OCI-M1 (cell line): ENCODE measurements at regions not wholly inside any gene's neighbourhood (a gene's known extent, or its start where the extent isn't known, plus 50 kb on each side); places are given as distances from the start of the nearest gene placed in this dataset.
A peak's percentile ranks its signal among the peaks of the same experiment; 100 is the strongest.
"Not testable (repeated sequence)": the region's sequence is repeated elsewhere in the genome, so short reads cannot be mapped to it uniquely, and the experiment has no call there.

Source experiments
- DNase-seq: peaks from one replicate; lab custom pipeline; 2025; lab: John Stamatoyannopoulos, UW

DNA sequence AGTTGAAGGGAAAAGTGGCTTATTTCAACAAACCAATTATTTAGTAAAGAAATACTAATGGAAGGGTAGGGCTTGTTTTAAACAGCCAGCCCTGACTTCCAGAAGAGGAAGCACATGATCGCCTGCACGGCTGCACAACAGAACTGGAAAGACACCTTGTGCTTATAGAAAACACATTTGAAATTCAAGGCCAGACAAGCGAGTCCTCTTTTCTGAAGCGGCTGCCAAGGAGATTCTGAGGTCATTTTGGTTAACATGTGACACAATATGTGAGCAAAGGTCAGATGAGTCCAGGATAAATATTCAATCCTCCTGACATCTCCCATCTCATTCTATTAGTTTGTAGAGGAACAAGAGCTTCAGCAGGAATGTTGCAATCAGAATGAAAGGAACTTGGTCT lies 461.4 kb upstream of the ST8SIA4 start:
- no peak for DNase-seq

DNA sequence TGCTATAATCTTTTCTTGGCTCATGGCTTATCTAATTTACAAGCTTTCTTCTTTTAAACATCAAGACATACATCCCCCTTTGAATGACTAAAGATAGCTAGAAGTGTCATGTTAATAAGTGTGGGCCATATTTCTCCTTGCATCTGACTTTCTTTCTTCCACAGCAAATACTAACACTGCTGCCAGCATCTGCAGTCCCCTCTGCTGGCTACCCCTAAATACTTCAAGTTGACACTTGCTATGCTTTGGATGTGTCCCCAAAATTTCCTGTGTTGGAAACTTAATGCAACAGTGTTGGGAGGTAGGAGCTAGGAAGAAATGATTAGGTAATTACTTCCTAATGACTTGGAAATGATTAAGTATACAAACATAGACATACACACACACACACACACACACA lies 459.0 kb upstream of the ST8SIA4 start:
- DNase-seq, result no peak

GRCh38 chr5:101346906-101347305 lies 443.8 kb upstream of the ST8SIA4 start:
- DNase-seq, result no peak

- no peak for DNase-seq
Measured at GRCh38 chr5:101346447-101346846, 443.4 kb upstream of the ST8SIA4 start.

- no peak for DNase-seq
Measured at GRCh38 chr5:101338226-101338625, 435.1 kb upstream of the ST8SIA4 start.

DNA sequence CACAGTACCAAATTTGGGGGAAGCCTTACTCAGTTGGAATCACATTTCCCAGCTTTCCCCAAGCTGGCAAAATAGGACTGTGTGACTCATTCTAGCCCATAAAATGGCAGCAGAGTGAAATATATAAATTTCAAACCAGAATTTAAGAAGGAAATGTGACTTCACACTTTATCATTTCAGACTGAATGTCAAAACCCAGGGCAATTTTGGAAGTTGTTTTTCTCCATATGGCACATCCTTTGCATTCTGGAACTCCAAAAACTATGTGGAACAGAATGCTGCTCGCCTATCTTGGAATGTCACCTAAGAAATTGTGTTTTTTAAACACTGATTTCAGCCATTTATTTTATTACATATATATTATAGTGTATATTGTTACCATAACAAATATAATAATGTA lies 424.7 kb upstream of the ST8SIA4 start:
- DNase-seq, result no peak

- no peak for DNase-seq
Measured at GRCh38 chr5:101326766-101327165, 423.7 kb upstream of the ST8SIA4 start.

- DNase-seq, result not testable (repeated sequence)
Measured at GRCh38 chr5:101316401-101316800, 413.3 kb upstream of the ST8SIA4 start.

GRCh38 chr5:101306391-101307137 lies 403.5 kb upstream of the ST8SIA4 start:
- peak; percentile 5 for DNase-seq

DNA sequence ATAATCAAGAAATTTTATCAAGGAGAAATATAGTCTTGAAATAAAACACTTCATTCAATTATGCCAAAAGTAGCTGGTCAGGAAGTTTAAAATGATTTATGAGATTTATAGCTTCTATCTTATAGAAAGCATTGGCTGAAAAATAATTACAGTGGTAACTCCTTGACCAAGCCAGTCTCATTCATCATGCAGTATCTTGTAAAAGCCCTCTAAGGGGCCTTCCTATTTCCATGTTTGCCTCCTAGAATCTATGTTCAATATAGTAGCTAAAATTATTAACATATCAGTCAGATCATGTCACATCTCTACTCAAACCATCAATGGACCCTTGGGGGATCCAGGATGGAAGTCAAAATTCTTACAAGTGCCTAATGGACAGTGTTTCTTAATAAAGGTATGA lies 393.4 kb upstream of the ST8SIA4 start:
- no peak for DNase-seq

DNA sequence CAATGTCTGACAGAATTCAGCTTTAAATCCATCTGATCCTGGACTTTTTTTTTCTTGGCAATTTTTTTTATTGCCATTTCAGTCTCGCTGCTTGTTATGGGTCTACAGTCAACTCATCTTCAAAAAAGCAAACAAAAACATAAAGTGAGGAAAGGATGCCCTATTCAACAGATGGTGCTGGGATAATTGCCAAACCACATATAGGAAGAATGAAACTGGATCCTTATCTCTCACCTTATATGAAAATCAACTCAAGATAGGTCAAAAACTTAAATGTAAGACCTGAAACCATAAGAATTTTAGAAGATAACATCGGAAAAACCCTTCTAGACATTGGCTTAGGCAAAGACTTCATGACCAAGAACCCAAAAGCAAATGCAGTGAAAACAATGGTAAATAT lies 389.1 kb upstream of the ST8SIA4 start:
- no peak for DNase-seq

- not testable (repeated sequence) for DNase-seq
Measured at GRCh38 chr5:101290761-101291160, 387.7 kb upstream of the ST8SIA4 start.

GRCh38 chr5:101288633-101289032 lies 385.6 kb upstream of the ST8SIA4 start:
- no peak for DNase-seq

DNA sequence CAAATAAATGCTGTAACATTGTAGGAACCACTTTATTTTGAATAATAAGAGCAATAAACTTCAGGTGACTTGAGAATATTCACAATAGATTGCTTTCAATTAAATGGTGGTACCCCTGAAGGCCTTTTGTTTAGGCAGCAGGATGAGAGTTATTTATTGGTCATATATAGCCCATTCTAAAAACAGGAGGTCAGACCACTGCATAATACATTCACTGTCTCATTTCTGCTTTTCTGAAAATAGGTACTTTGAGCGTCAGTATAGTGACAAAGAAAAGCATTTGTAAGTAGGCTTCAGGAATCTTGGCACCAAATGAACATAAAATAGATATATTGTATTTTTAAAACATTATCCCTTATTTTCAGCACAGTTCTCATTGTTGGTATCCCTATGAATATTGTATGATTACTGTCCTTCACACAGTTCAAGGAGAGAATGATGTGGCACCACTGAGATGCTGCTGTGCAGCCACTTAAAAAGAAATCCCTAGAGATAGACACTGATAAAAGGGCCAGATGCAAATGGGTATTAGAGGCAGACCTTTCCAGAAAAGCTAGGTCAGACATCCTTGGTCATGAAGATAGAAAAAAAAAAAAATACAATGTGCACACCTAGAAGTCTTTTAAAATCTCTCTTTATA lies 381.8 kb upstream of the ST8SIA4 start:
- no peak for DNase-seq

DNA sequence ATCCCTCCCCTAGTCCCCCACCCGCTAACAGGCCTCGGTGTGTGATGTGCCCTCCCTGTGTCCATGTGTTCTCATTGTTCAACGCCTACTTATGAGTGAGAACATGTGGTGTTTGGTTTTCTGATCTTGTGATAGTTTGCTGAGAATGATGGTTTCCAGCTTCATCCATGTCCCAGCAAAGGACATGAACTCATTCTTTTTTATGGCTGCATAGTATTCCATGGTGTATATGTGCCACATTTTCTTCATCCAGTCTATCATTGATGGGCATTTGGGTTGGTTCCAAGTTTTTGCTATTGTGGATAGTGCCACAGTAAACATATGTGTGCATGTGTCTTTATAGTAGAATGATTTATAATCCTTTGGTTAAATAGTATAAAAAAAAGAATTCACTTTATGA lies 380.9 kb upstream of the ST8SIA4 start:
- DNase-seq, result not testable (repeated sequence)

GRCh38 chr5:101278917-101279316 lies 375.8 kb upstream of the ST8SIA4 start:
- DNase-seq, result no peak

DNA sequence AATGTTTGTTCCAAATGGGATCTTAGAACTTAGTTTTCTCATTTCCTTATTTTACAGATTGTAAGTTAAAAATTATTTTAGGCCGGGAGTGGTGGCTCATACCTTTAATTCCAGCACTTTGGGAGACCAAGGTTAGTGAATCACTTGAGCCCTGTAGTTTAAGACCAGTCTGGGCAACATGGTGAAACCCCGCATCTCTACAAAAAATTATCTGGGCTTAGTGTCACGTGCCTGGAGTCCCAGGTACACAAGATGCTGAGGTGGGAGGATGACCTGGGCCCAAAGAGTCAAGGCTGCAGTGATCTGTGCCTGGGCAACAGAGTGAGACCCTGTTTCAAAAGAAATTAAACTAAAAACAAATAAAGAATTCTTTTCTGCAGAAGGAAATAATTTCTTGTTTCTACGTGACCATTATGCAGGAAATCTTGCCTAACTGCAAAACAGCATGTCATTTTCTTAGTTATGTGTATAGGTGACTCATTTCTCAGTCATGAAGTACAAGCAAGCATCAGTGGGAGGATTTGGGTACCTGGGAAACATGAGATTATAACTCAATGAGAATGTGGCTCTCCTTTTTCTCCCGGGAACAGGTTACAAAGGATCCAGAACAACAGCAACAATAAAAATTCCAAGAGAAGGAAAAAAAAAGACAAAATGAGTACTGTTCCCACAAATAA lies 375.1 kb upstream of the ST8SIA4 start:
- no peak for DNase-seq

- peak; percentile 41 for DNase-seq
Measured at GRCh38 chr5:101271945-101272344, 368.9 kb upstream of the ST8SIA4 start.

GRCh38 chr5:101271416-101271815 lies 368.3 kb upstream of the ST8SIA4 start:
- DNase-seq, result no peak

DNA sequence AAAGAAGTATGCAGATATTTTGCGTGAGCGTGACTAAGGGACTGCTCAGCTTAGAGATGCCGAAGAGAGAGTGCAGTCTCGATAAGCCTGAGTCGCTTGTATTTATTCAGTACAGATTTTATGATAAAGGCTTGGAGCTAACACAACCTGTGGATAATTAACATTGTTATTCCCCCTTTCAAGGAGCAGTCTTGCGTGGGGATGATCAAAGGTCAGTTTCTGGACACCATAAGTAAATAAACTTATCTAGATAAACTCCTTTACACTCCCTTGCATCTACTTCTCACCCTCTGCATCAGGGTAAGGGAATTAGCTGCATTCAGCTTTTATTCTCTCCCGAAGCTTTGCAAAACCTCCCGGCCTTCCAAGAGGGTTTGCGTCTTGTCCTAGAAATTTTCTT lies 357.8 kb upstream of the ST8SIA4 start:
- no peak for DNase-seq

- DNase-seq, result no peak
Measured at GRCh38 chr5:101253096-101253495, 350.0 kb upstream of the ST8SIA4 start.

GRCh38 chr5:101244621-101245020 lies 341.5 kb upstream of the ST8SIA4 start:
- no peak for DNase-seq

- DNase-seq, result no peak
Measured at GRCh38 chr5:101212942-101213514, 309.9 kb upstream of the ST8SIA4 start.
